ENCODE measurements at regions not wholly inside any gene's neighbourhood (a gene's known extent, or its start where the extent isn't known, plus 50 kb on each side); places are given as distances from the start of the nearest gene placed in this dataset.
"Not testable (repeated sequence)": the region's sequence is repeated elsewhere in the genome, so short reads cannot be mapped to it uniquely, and the experiment has no call there.

GRCh38 chr19:30848636-30849425 is 476.6 kb downstream of the ZNF536 start:
- no peaks in the 10 kb centered on the region for H3K36me3 ChIP-seq (ENCODE audit: control insufficient read depth, insufficient read depth, low read length)
- H3K4me3 ChIP-seq (ENCODE audit: insufficient read depth, low read depth, low read length, poor library complexity, severe bottlenecking), result no peak overlapping the region
- H3K4me1 ChIP-seq (ENCODE audit: control insufficient read depth, insufficient read depth, low read length, poor library complexity, severe bottlenecking), result no peaks in the 10 kb centered on the region
- no peaks in the 10 kb centered on the region for H3K9me3 ChIP-seq (ENCODE audit: control insufficient read depth, low read length)
- H3K27ac ChIP-seq (ENCODE audit: insufficient read depth, low read length, poor library complexity, severe bottlenecking), result no peak overlapping the region
- no peaks in the 10 kb centered on the region for H3K27me3 ChIP-seq (replicated peaks; ENCODE audit: control insufficient read depth, insufficient read depth, low read length, poor library complexity, severe bottlenecking)
- DNase-seq, result no peak

GRCh38 chr19:30846102-30846501 is 473.9 kb downstream of the ZNF536 start:
- Histone ChIP-seq H3K9me3 (ENCODE audit: control insufficient read depth, low read length) (no peaks in the 10 kb centered on the region), H3K4me3 (ENCODE audit: insufficient read depth, low read depth, low read length, poor library complexity, severe bottlenecking) (no peak overlapping the region), H3K36me3 (ENCODE audit: control insufficient read depth, insufficient read depth, low read length) (no peaks in the 10 kb centered on the region), H3K27me3 (replicated peaks; ENCODE audit: control insufficient read depth, insufficient read depth, low read length, poor library complexity, severe bottlenecking) (no peaks in the 10 kb centered on the region), H3K27ac (ENCODE audit: insufficient read depth, low read length, poor library complexity, severe bottlenecking) (no peak overlapping the region), H3K4me1 (ENCODE audit: control insufficient read depth, insufficient read depth, low read length, poor library complexity, severe bottlenecking) (no peaks in the 10 kb centered on the region)
- no peak for DNase-seq

GRCh38 chr19:30842926-30843325 is 470.7 kb downstream of the ZNF536 start:
- H3K27me3 ChIP-seq (replicated peaks; ENCODE audit: control insufficient read depth, insufficient read depth, low read length, poor library complexity, severe bottlenecking), result no peaks in the 10 kb centered on the region
- no peak overlapping the region for H3K4me3 ChIP-seq (ENCODE audit: insufficient read depth, low read depth, low read length, poor library complexity, severe bottlenecking)
- no peaks in the 10 kb centered on the region for H3K9me3 ChIP-seq (ENCODE audit: control insufficient read depth, low read length)
- H3K4me1 ChIP-seq (ENCODE audit: control insufficient read depth, insufficient read depth, low read length, poor library complexity, severe bottlenecking), result no peaks in the 10 kb centered on the region
- H3K36me3 ChIP-seq (ENCODE audit: control insufficient read depth, insufficient read depth, low read length), result no peaks in the 10 kb centered on the region
- no peak overlapping the region for H3K27ac ChIP-seq (ENCODE audit: insufficient read depth, low read length, poor library complexity, severe bottlenecking)
- DNase-seq, result no peak

- Histone ChIP-seq H3K4me1 (ENCODE audit: control insufficient read depth, insufficient read depth, low read length, poor library complexity, severe bottlenecking) (no peaks in the 10 kb centered on the region), H3K9me3 (ENCODE audit: control insufficient read depth, low read length) (no peaks in the 10 kb centered on the region), H3K4me3 (ENCODE audit: insufficient read depth, low read depth, low read length, poor library complexity, severe bottlenecking) (no peak overlapping the region), H3K36me3 (ENCODE audit: control insufficient read depth, insufficient read depth, low read length) (no peaks in the 10 kb centered on the region), H3K27me3 (replicated peaks; ENCODE audit: control insufficient read depth, insufficient read depth, low read length, poor library complexity, severe bottlenecking) (no peaks in the 10 kb centered on the region), H3K27ac (ENCODE audit: insufficient read depth, low read length, poor library complexity, severe bottlenecking) (no peak overlapping the region)
- DNase-seq, result no peak
Measured at GRCh38 chr19:30841934-30842333, 469.8 kb downstream of the ZNF536 start.

- no peak overlapping the region for H3K27ac ChIP-seq (ENCODE audit: insufficient read depth, low read length, poor library complexity, severe bottlenecking)
- H3K4me3 ChIP-seq (ENCODE audit: insufficient read depth, low read depth, low read length, poor library complexity, severe bottlenecking), result no peak overlapping the region
- H3K27me3 ChIP-seq (replicated peaks; ENCODE audit: control insufficient read depth, insufficient read depth, low read length, poor library complexity, severe bottlenecking), result no peaks in the 10 kb centered on the region
- DNase-seq, result no peak
- H3K4me1 ChIP-seq (ENCODE audit: control insufficient read depth, insufficient read depth, low read length, poor library complexity, severe bottlenecking), result no peaks in the 10 kb centered on the region
- H3K36me3 ChIP-seq (ENCODE audit: control insufficient read depth, insufficient read depth, low read length), result no peaks in the 10 kb centered on the region
- H3K9me3 ChIP-seq (ENCODE audit: control insufficient read depth, low read length), result peaks cover 4% of the 10 kb centered on the region
Measured at GRCh38 chr19:30830875-30831274, 458.7 kb downstream of the ZNF536 start.

- not testable (repeated sequence) for H3K27ac ChIP-seq (ENCODE audit: insufficient read depth, low read length, poor library complexity, severe bottlenecking); H3K4me3 ChIP-seq (ENCODE audit: insufficient read depth, low read depth, low read length, poor library complexity, severe bottlenecking); H3K9me3 ChIP-seq (ENCODE audit: control insufficient read depth, low read length); H3K4me1 ChIP-seq (ENCODE audit: control insufficient read depth, insufficient read depth, low read length, poor library complexity, severe bottlenecking); DNase-seq; H3K36me3 ChIP-seq (ENCODE audit: control insufficient read depth, insufficient read depth, low read length); H3K27me3 ChIP-seq (replicated peaks; ENCODE audit: control insufficient read depth, insufficient read depth, low read length, poor library complexity, severe bottlenecking)
Measured at GRCh38 chr19:30825505-30825904, 453.3 kb downstream of the ZNF536 start.

GRCh38 chr19:30824809-30825208 is 452.6 kb downstream of the ZNF536 start:
- H3K9me3 ChIP-seq (ENCODE audit: control insufficient read depth, low read length), result peaks cover 4% of the 10 kb centered on the region
- DNase-seq, result no peak
- no peak overlapping the region for H3K4me3 ChIP-seq (ENCODE audit: insufficient read depth, low read depth, low read length, poor library complexity, severe bottlenecking)
- no peaks in the 10 kb centered on the region for H3K27me3 ChIP-seq (replicated peaks; ENCODE audit: control insufficient read depth, insufficient read depth, low read length, poor library complexity, severe bottlenecking)
- H3K36me3 ChIP-seq (ENCODE audit: control insufficient read depth, insufficient read depth, low read length), result no peaks in the 10 kb centered on the region
- H3K4me1 ChIP-seq (ENCODE audit: control insufficient read depth, insufficient read depth, low read length, poor library complexity, severe bottlenecking), result no peaks in the 10 kb centered on the region
- H3K27ac ChIP-seq (ENCODE audit: insufficient read depth, low read length, poor library complexity, severe bottlenecking), result no peak overlapping the region

- no peak overlapping the region for H3K4me3 ChIP-seq (ENCODE audit: insufficient read depth, low read depth, low read length, poor library complexity, severe bottlenecking)
- no peaks in the 10 kb centered on the region for H3K27me3 ChIP-seq (replicated peaks; ENCODE audit: control insufficient read depth, insufficient read depth, low read length, poor library complexity, severe bottlenecking)
- no peaks in the 10 kb centered on the region for H3K9me3 ChIP-seq (ENCODE audit: control insufficient read depth, low read length)
- H3K4me1 ChIP-seq (ENCODE audit: control insufficient read depth, insufficient read depth, low read length, poor library complexity, severe bottlenecking), result no peaks in the 10 kb centered on the region
- no peaks in the 10 kb centered on the region for H3K36me3 ChIP-seq (ENCODE audit: control insufficient read depth, insufficient read depth, low read length)
- H3K27ac ChIP-seq (ENCODE audit: insufficient read depth, low read length, poor library complexity, severe bottlenecking), result no peak overlapping the region
- DNase-seq, result no peak
Measured at GRCh38 chr19:30817965-30818567, 445.9 kb downstream of the ZNF536 start.

- DNase-seq, result no peak
- no peaks in the 10 kb centered on the region for H3K4me1 ChIP-seq (ENCODE audit: control insufficient read depth, insufficient read depth, low read length, poor library complexity, severe bottlenecking)
- H3K27ac ChIP-seq (ENCODE audit: insufficient read depth, low read length, poor library complexity, severe bottlenecking), result no peak overlapping the region
- no peaks in the 10 kb centered on the region for H3K27me3 ChIP-seq (replicated peaks; ENCODE audit: control insufficient read depth, insufficient read depth, low read length, poor library complexity, severe bottlenecking)
- no peaks in the 10 kb centered on the region for H3K9me3 ChIP-seq (ENCODE audit: control insufficient read depth, low read length)
- H3K4me3 ChIP-seq (ENCODE audit: insufficient read depth, low read depth, low read length, poor library complexity, severe bottlenecking), result no peak overlapping the region
- H3K36me3 ChIP-seq (ENCODE audit: control insufficient read depth, insufficient read depth, low read length), result no peaks in the 10 kb centered on the region
Measured at GRCh38 chr19:30817197-30817596, 445.0 kb downstream of the ZNF536 start.

GRCh38 chr19:30815889-30816580 is 443.9 kb downstream of the ZNF536 start:
- DNase-seq, result no peak
- Histone ChIP-seq H3K36me3 (ENCODE audit: control insufficient read depth, insufficient read depth, low read length) (no peaks in the 10 kb centered on the region), H3K27me3 (replicated peaks; ENCODE audit: control insufficient read depth, insufficient read depth, low read length, poor library complexity, severe bottlenecking) (no peaks in the 10 kb centered on the region), H3K27ac (ENCODE audit: insufficient read depth, low read length, poor library complexity, severe bottlenecking) (no peak overlapping the region), H3K4me1 (ENCODE audit: control insufficient read depth, insufficient read depth, low read length, poor library complexity, severe bottlenecking) (no peaks in the 10 kb centered on the region), H3K9me3 (ENCODE audit: control insufficient read depth, low read length) (no peaks in the 10 kb centered on the region), H3K4me3 (ENCODE audit: insufficient read depth, low read depth, low read length, poor library complexity, severe bottlenecking) (no peak overlapping the region)

Measured in effector memory CD4-positive, alpha-beta T cell (primary cell).